ENCODE measurements at regions not wholly inside any gene's neighbourhood (a gene's known extent, or its start where the extent isn't known, plus 50 kb on each side); places are given as distances from the start of the nearest gene placed in this dataset.
A peak's percentile ranks its signal among the peaks of the same experiment; 100 is the strongest.

DNA sequence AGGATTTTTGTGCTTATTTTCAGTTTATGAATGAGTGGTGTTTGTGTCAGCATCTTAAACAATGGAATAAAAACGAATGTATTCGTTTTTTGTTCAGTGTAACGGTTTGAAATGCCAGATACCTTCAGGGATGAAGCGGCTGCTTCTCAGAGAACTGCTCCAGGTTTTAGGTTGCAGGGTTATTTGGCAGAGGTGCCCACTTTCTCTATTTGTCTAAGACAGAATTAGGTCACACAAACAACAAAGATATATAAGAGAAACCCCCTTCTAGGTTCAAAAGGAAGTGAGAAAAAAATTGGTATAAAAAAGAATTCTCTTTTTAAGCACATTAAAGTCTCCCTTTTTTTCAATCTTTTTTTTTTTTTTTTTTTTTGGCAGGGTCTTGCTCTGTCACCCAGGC is 98.9 kb downstream of the MFAP3L start:
- Histone ChIP-seq H3K4me2 (ENCODE audit: low read length) (no peak overlapping the region), H3K27ac (ENCODE audit: low read depth, low read length) (no peak overlapping the region), H3K79me2 (ENCODE audit: control insufficient read depth, insufficient read depth, low read length, poor library complexity) (peaks cover 2% of the 10 kb centered on the region), H3K18ac (ENCODE audit: low read length) (no peak overlapping the region), H4K12ac (ENCODE audit: low read depth, low read length) (no peak overlapping the region), H2BK5ac (ENCODE audit: low read depth, low read length, poor library complexity) (no peak overlapping the region), H4K8ac (ENCODE audit: low read depth, low read length) (no peak overlapping the region), H3K23ac (ENCODE audit: low read length) (no peak overlapping the region), H3K4me3 (ENCODE audit: low read depth, low read length) (no peak overlapping the region), H3K36me3 (ENCODE audit: control insufficient read depth in 1 of 2, insufficient read depth in 2 of 2, low read length in 2 of 2) (no peaks in the 10 kb centered on the region), H4K91ac (ENCODE audit: low read depth, low read length) (no peak overlapping the region), H3K9me3 (ENCODE audit: insufficient read depth, low read depth, low read length) (no peaks in the 10 kb centered on the region), H2BK12ac (ENCODE audit: low read length) (no peak overlapping the region), H3K9ac (ENCODE audit: low read length) (no peak overlapping the region), H2AK5ac (ENCODE audit: low read length) (no peak overlapping the region), H2AFZ (ENCODE audit: insufficient read depth, low read length, poor library complexity) (no peak overlapping the region), H3K79me1 (ENCODE audit: low read length) (peaks cover 6% of the 10 kb centered on the region), H3K27me3 (ENCODE audit: insufficient read depth, low read length) (no peaks in the 10 kb centered on the region), H3K14ac (ENCODE audit: low read length) (no peak overlapping the region), H3K4me1 (ENCODE audit: control insufficient read depth in 1 of 2, insufficient read depth in 2 of 2, low read length in 2 of 2) (peaks cover 4 to 8% of the 10 kb centered on the region in 2 experiments), H3K4ac (ENCODE audit: low read depth, low read length) (no peak overlapping the region), H2BK120ac (ENCODE audit: insufficient read depth, low read length, poor library complexity) (no peak overlapping the region)
- WGBS (ENCODE audit: extremely low coverage, insufficient coverage, insufficient read length): no CpG with 5 or more reads among the region's 4 CpGs
- DNase-seq: no peak

GRCh38 chr4:169925678-169926077 is 100.5 kb downstream of the MFAP3L start:
- no peak overlapping the region for H3K23ac ChIP-seq (ENCODE audit: low read length)
- peaks cover 4 to 8% of the 10 kb centered on the region in 2 experiments for H3K4me1 ChIP-seq (ENCODE audit: control insufficient read depth in 1 of 2, insufficient read depth in 2 of 2, low read length in 2 of 2)
- H3K27me3 ChIP-seq (ENCODE audit: insufficient read depth, low read length): no peaks in the 10 kb centered on the region
- no CpG with 5 or more reads among the region's 4 CpGs for WGBS (ENCODE audit: extremely low coverage, insufficient coverage, insufficient read length)
- no peak overlapping the region for H3K4ac ChIP-seq (ENCODE audit: low read depth, low read length)
- H2BK120ac ChIP-seq (ENCODE audit: insufficient read depth, low read length, poor library complexity): peak overlapping the region; percentile 13
- H4K8ac ChIP-seq (ENCODE audit: low read depth, low read length): no peak overlapping the region
- no peak overlapping the region for H3K9ac ChIP-seq (ENCODE audit: low read length)
- H2AFZ ChIP-seq (ENCODE audit: insufficient read depth, low read length, poor library complexity): no peak overlapping the region
- H2BK12ac ChIP-seq (ENCODE audit: low read length): peak overlapping the region; percentile 64
- H2AK5ac ChIP-seq (ENCODE audit: low read length): no peak overlapping the region
- H3K36me3 ChIP-seq (ENCODE audit: control insufficient read depth in 1 of 2, insufficient read depth in 2 of 2, low read length in 2 of 2): no peaks in the 10 kb centered on the region
- no peaks in the 10 kb centered on the region for H3K9me3 ChIP-seq (ENCODE audit: insufficient read depth, low read depth, low read length)
- peak overlapping the region; percentile 14 for H4K91ac ChIP-seq (ENCODE audit: low read depth, low read length)
- no peak for DNase-seq
- H3K4me3 ChIP-seq (ENCODE audit: low read depth, low read length): no peak overlapping the region
- no peak overlapping the region for H3K18ac ChIP-seq (ENCODE audit: low read length)
- peaks cover 6% of the 10 kb centered on the region for H3K79me1 ChIP-seq (ENCODE audit: low read length)
- peaks cover 2% of the 10 kb centered on the region for H3K79me2 ChIP-seq (ENCODE audit: control insufficient read depth, insufficient read depth, low read length, poor library complexity)
- no peak overlapping the region for H3K14ac ChIP-seq (ENCODE audit: low read length)
- no peak overlapping the region for H3K4me2 ChIP-seq (ENCODE audit: low read length)
- H3K27ac ChIP-seq (ENCODE audit: low read depth, low read length): no peak overlapping the region
- H2BK5ac ChIP-seq (ENCODE audit: low read depth, low read length, poor library complexity): no peak overlapping the region
- H4K12ac ChIP-seq (ENCODE audit: low read depth, low read length): no peak overlapping the region

GRCh38 chr4:169922632-169923276 is 103.4 kb downstream of the MFAP3L start:
- WGBS (ENCODE audit: extremely low coverage, insufficient coverage, insufficient read length): no CpG with 5 or more reads among the region's 3 CpGs
- H2BK120ac ChIP-seq (ENCODE audit: insufficient read depth, low read length, poor library complexity): no peak overlapping the region
- H4K12ac ChIP-seq (ENCODE audit: low read depth, low read length): no peak overlapping the region
- H3K4me1 ChIP-seq (ENCODE audit: control insufficient read depth in 1 of 2, insufficient read depth in 2 of 2, low read length in 2 of 2): peaks cover 6 to 13% of the 10 kb centered on the region in 2 experiments
- no peak overlapping the region for H3K18ac ChIP-seq (ENCODE audit: low read length)
- H3K14ac ChIP-seq (ENCODE audit: low read length): no peak overlapping the region
- no peak for DNase-seq
- no peaks in the 10 kb centered on the region for H3K9me3 ChIP-seq (ENCODE audit: insufficient read depth, low read depth, low read length)
- H2AK5ac ChIP-seq (ENCODE audit: low read length): no peak overlapping the region
- H3K4me3 ChIP-seq (ENCODE audit: low read depth, low read length): no peak overlapping the region
- no peak overlapping the region for H3K27ac ChIP-seq (ENCODE audit: low read depth, low read length)
- H3K79me2 ChIP-seq (ENCODE audit: control insufficient read depth, insufficient read depth, low read length, poor library complexity): no peaks in the 10 kb centered on the region
- peaks cover 6% of the 10 kb centered on the region for H3K79me1 ChIP-seq (ENCODE audit: low read length)
- H3K9ac ChIP-seq (ENCODE audit: low read length): no peak overlapping the region
- H3K23ac ChIP-seq (ENCODE audit: low read length): no peak overlapping the region
- H3K36me3 ChIP-seq (ENCODE audit: control insufficient read depth in 1 of 2, insufficient read depth in 2 of 2, low read length in 2 of 2): no peaks in the 10 kb centered on the region
- no peaks in the 10 kb centered on the region for H3K27me3 ChIP-seq (ENCODE audit: insufficient read depth, low read length)
- H2AFZ ChIP-seq (ENCODE audit: insufficient read depth, low read length, poor library complexity): no peak overlapping the region
- no peak overlapping the region for H3K4me2 ChIP-seq (ENCODE audit: low read length)
- no peak overlapping the region for H3K4ac ChIP-seq (ENCODE audit: low read depth, low read length)
- H2BK12ac ChIP-seq (ENCODE audit: low read length): peak overlapping the region; percentile 66
- peak overlapping the region; percentile 56 for H4K8ac ChIP-seq (ENCODE audit: low read depth, low read length)
- no peak overlapping the region for H2BK5ac ChIP-seq (ENCODE audit: low read depth, low read length, poor library complexity)
- peak overlapping the region; percentile 66 for H4K91ac ChIP-seq (ENCODE audit: low read depth, low read length)

GRCh38 chr4:169921732-169922131 is 104.5 kb downstream of the MFAP3L start:
- WGBS (ENCODE audit: extremely low coverage, insufficient coverage, insufficient read length): no CpG with 5 or more reads among the region's 1 CpG
- Histone ChIP-seq H3K36me3 (ENCODE audit: control insufficient read depth in 1 of 2, insufficient read depth in 2 of 2, low read length in 2 of 2) (no peaks in the 10 kb centered on the region), H2BK12ac (ENCODE audit: low read length) (no peak overlapping the region), H3K79me1 (ENCODE audit: low read length) (peaks cover 6% of the 10 kb centered on the region), H3K27me3 (ENCODE audit: insufficient read depth, low read length) (no peaks in the 10 kb centered on the region), H3K9me3 (ENCODE audit: insufficient read depth, low read depth, low read length) (no peaks in the 10 kb centered on the region), H2AK5ac (ENCODE audit: low read length) (no peak overlapping the region), H3K4me1 (ENCODE audit: control insufficient read depth in 1 of 2, insufficient read depth in 2 of 2, low read length in 2 of 2) (peaks cover 6 to 13% of the 10 kb centered on the region in 2 experiments), H2AFZ (ENCODE audit: insufficient read depth, low read length, poor library complexity) (no peak overlapping the region), H2BK5ac (ENCODE audit: low read depth, low read length, poor library complexity) (no peak overlapping the region), H2BK120ac (ENCODE audit: insufficient read depth, low read length, poor library complexity) (no peak overlapping the region), H4K8ac (ENCODE audit: low read depth, low read length) (no peak overlapping the region), H3K9ac (ENCODE audit: low read length) (no peak overlapping the region), H4K12ac (ENCODE audit: low read depth, low read length) (no peak overlapping the region), H4K91ac (ENCODE audit: low read depth, low read length) (no peak overlapping the region), H3K23ac (ENCODE audit: low read length) (no peak overlapping the region), H3K4ac (ENCODE audit: low read depth, low read length) (no peak overlapping the region), H3K4me2 (ENCODE audit: low read length) (no peak overlapping the region), H3K27ac (ENCODE audit: low read depth, low read length) (no peak overlapping the region), H3K79me2 (ENCODE audit: control insufficient read depth, insufficient read depth, low read length, poor library complexity) (no peaks in the 10 kb centered on the region), H3K14ac (ENCODE audit: low read length) (no peak overlapping the region), H3K4me3 (ENCODE audit: low read depth, low read length) (no peak overlapping the region), H3K18ac (ENCODE audit: low read length) (no peak overlapping the region)
- no peak for DNase-seq

All from trophoblast cell (in vitro differentiated cells and primary cell).